GM23338 (cell line): ENCODE measurements at regions not wholly inside any gene's neighbourhood (a gene's known extent, or its start where the extent isn't known, plus 50 kb on each side); places are given as distances from the start of the nearest gene placed in this dataset.

Experiments used
- ATAC-seq: fragments of 200-7000 bp; cut with Tn5 transposase; 3 replicates; pipeline ENCODE4 v1.9.1; 2020
- DNase-seq: peaks from one replicate; pipeline ENCODE4 v3.0.0-alpha.2; 2015; ENCODE audit warnings: low spot score
- H2AFZ ChIP-seq: fragments of 200-600 bp; sonication (generic); 2 replicates; pipeline ENCODE4 v1.8.0; 2016; ENCODE audit warnings: antibody characterized with exemption, mild to moderate bottlenecking, moderate library complexity
- H3F3A ChIP-seq: fragments of 200-600 bp; sonication (generic); replicated peaks from 2 replicates; pipeline ENCODE4 v1.8.0; 2017; ENCODE audit warnings: antibody characterized with exemption, mixed run types, low read depth
- H3K27ac ChIP-seq: fragments of 200-600 bp; sonication (generic); 2 replicates; pipeline ENCODE4 v1.6.1; 2016; ENCODE audit warnings: low read depth
- H3K27me3 ChIP-seq: fragments of 200-600 bp; sonication (generic); 2 replicates; pipeline ENCODE4 v1.8.0; 2016; ENCODE audit warnings: mild to moderate bottlenecking, mixed run types, moderate library complexity; ENCODE audit not compliant: insufficient read depth
- H3K36me3 ChIP-seq: fragments of 200-600 bp; sonication (generic); 2 replicates; pipeline ENCODE4 v1.8.0; 2016; ENCODE audit warnings: mild to moderate bottlenecking; ENCODE audit not compliant: insufficient read depth
- H3K4me1 ChIP-seq: fragments of 200-600 bp; sonication (generic); 2 replicates; pipeline ENCODE4 v1.8.0; 2016; ENCODE audit warnings: mild to moderate bottlenecking, moderate library complexity; ENCODE audit not compliant: insufficient read depth
- H3K4me2 ChIP-seq: fragments of 200-600 bp; sonication (generic); 2 replicates; pipeline ENCODE4 v1.7.1; 2017; ENCODE audit warnings: mixed run types
- H3K4me3 ChIP-seq: fragments of 200-600 bp; sonication (generic); 2 replicates; pipeline ENCODE4 v1.6.1; 2016; ENCODE audit warnings: mixed run types
- H3K79me2 ChIP-seq: fragments of 200-600 bp; sonication (generic); replicated peaks from 2 replicates; pipeline ENCODE4 v1.8.0; 2017; ENCODE audit warnings: mild to moderate bottlenecking; ENCODE audit not compliant: insufficient read depth
- H3K9me2 ChIP-seq: fragments of 200-600 bp; sonication (generic); 2 replicates; pipeline ENCODE4 v1.8.0; 2017; ENCODE audit not compliant: insufficient read depth
- H4K20me1 ChIP-seq: fragments of 200-600 bp; sonication (generic); replicated peaks from 2 replicates; pipeline ENCODE4 v1.8.0; 2017; ENCODE audit warnings: mild to moderate bottlenecking; ENCODE audit not compliant: insufficient read depth
- H3K27ac Mint-ChIP-seq: 2 replicates; pipeline ENCODE4 v1.8.0; 2020; ENCODE audit warnings: inconsistent platforms, mild to moderate bottlenecking, moderate library complexity, mixed read lengths
- H3K27me3 Mint-ChIP-seq: 3 replicates; pipeline ENCODE4 v1.8.0; 2022; ENCODE audit warnings: low read depth, mild to moderate bottlenecking, moderate library complexity, mixed read lengths, inconsistent platforms; ENCODE audit not compliant: insufficient read depth, poor library complexity
- H3K36me3 Mint-ChIP-seq: 3 replicates; pipeline ENCODE4 v1.8.0; 2021; ENCODE audit warnings: low read depth, mild to moderate bottlenecking, inconsistent platforms, moderate library complexity, mixed read lengths
- H3K4me1 Mint-ChIP-seq: 3 replicates; pipeline ENCODE4 v1.8.0; 2020; ENCODE audit warnings: mild to moderate bottlenecking, inconsistent platforms, mixed read lengths
- H3K4me3 Mint-ChIP-seq: 3 replicates; pipeline ENCODE4 v1.8.0; 2021; ENCODE audit warnings: moderate library complexity, mild to moderate bottlenecking, inconsistent platforms, mixed read lengths
- H3K9me3 Mint-ChIP-seq: 3 replicates; pipeline ENCODE4 v1.8.0; 2020; ENCODE audit warnings: moderate library complexity, mild to moderate bottlenecking, inconsistent platforms, mixed read lengths
- CREB1 ChIP-seq: fragments of 250-450 bp; sonication (Bioruptor Pico); IDR thresholded peaks from 2 replicates; pipeline ENCODE4 v1.5.0; 2020; ENCODE audit warnings: low read depth, mild to moderate bottlenecking, moderate library complexity
- CTCF ChIP-seq, 2 experiments: fragments of 200-600 bp in 1 of 2; sonication (generic) in 1 of 2; conservative IDR thresholded peaks; 2 replicates each; pipeline versions ENCODE4 v1.5.1 to v1.6.1; 2016 to 2017; ENCODE audit warnings: antibody characterized with exemption in 2 of 2, low read depth in 2 of 2, mild to moderate bottlenecking in 2 of 2, moderate library complexity in 1 of 2
- ETS1 ChIP-seq: IDR thresholded peaks from 2 replicates; pipeline ENCODE4 v1.6.1; 2016; ENCODE audit warnings: antibody characterized with exemption
- EZH2 ChIP-seq: fragments of 200-600 bp; sonication (generic); IDR thresholded peaks from one replicate; pipeline ENCODE4 v1.8.0; 2017; ENCODE audit warnings: antibody characterized with exemption, mild to moderate bottlenecking, low read depth; ENCODE audit not compliant: unreplicated experiment
- EZH2phosphoT487 ChIP-seq: fragments of 200-600 bp; sonication (generic); IDR thresholded peaks from one replicate; pipeline ENCODE4 v1.8.1; 2018; ENCODE audit warnings: antibody characterized with exemption; ENCODE audit not compliant: unreplicated experiment
- JUNB ChIP-seq: IDR thresholded peaks from one replicate; pipeline ENCODE4 v1.6.1; 2016; ENCODE audit warnings: antibody characterized with exemption; ENCODE audit not compliant: unreplicated experiment
- NANOG ChIP-seq: IDR thresholded peaks from 2 replicates; pipeline ENCODE4 v1.6.1; 2016; ENCODE audit warnings: antibody characterized with exemption, borderline replicate concordance
- POLR2AphosphoS5 ChIP-seq: IDR thresholded peaks from 2 replicates; pipeline ENCODE4 v1.6.1; 2016; ENCODE audit warnings: antibody characterized with exemption, low read depth
- REST ChIP-seq: IDR thresholded peaks from one replicate; pipeline ENCODE4 v1.6.1; 2018; ENCODE audit warnings: antibody characterized with exemption; ENCODE audit not compliant: unreplicated experiment
- STAT1 ChIP-seq: IDR thresholded peaks from one replicate; pipeline ENCODE4 v1.6.1; 2016; ENCODE audit warnings: antibody characterized with exemption; ENCODE audit not compliant: unreplicated experiment
- ZNF114 ChIP-seq: fragments of 250-450 bp; sonication (Bioruptor Pico); IDR thresholded peaks from 2 replicates; pipeline ENCODE4 v1.5.0; 2020; ENCODE audit warnings: mild to moderate bottlenecking, moderate library complexity
- ZNF331 ChIP-seq: fragments of 250-450 bp; sonication (Bioruptor Pico); IDR thresholded peaks from 2 replicates; pipeline ENCODE4 v1.5.0; 2020; ENCODE audit warnings: low read depth, mild to moderate bottlenecking, moderate library complexity
- ZNF462 ChIP-seq: fragments of 250-450 bp; sonication (Bioruptor Pico); IDR thresholded peaks from 2 replicates; pipeline ENCODE4 v1.5.0; 2020; ENCODE audit warnings: mild to moderate bottlenecking, moderate library complexity

- no peak for DNase-seq
- H4K20me1 ChIP-seq, result no peaks in the 10 kb centered on the region
- H3K36me3 Mint-ChIP-seq, result peaks cover 5% of the 10 kb centered on the region; the same call in 2 of the 3 replicates
- H3K27me3 Mint-ChIP-seq, result no peaks in the 10 kb centered on the region
- no peak overlapping the region for H3K4me2 ChIP-seq
- H2AFZ ChIP-seq, result no peak overlapping the region
- TF ChIP-seq REST (no peak), STAT1 (no peak), EZH2 (no peak), ETS1 (no peak), CREB1 (CRISPR knock-in tag) (no peak), POLR2AphosphoS5 (no peak), JUNB (no peak), ZNF462 (CRISPR knock-in tag) (no peak), ZNF331 (no peak), EZH2phosphoT487 (no peak), NANOG (no peak), ZNF114 (no peak), CTCF (conservative IDR thresholded peaks at IDR 0.05; ENCODE audit: low read depth in 2 of 2) (no peak)
- H3K36me3 ChIP-seq, result no peaks in the 10 kb centered on the region
- no peaks in the 10 kb centered on the region for H3K4me1 ChIP-seq
- H3K27ac ChIP-seq, result no peak overlapping the region
- no peak overlapping the region for H3K4me3 ChIP-seq
- H3K27ac Mint-ChIP-seq, result no peak overlapping the region
- no peaks in the 10 kb centered on the region for H3K4me1 Mint-ChIP-seq
- no peaks in the 10 kb centered on the region for H3K79me2 ChIP-seq
- no peaks in the 10 kb centered on the region for H3F3A ChIP-seq
- no peak for ATAC-seq
- H3K9me2 ChIP-seq, result no peaks in the 10 kb centered on the region
- peaks cover 13% of the 10 kb centered on the region for H3K9me3 Mint-ChIP-seq
- no peak overlapping the region for H3K4me3 Mint-ChIP-seq
- no peaks in the 10 kb centered on the region for H3K27me3 ChIP-seq
Observed at GRCh38 chr2:184993746-184994145, 395.4 kb downstream of the ZNF804A start.
